ENCODE measurements at regions not wholly inside any gene's neighbourhood (a gene's known extent, or its start where the extent isn't known, plus 50 kb on each side); places are given as distances from the start of the nearest gene placed in this dataset.

DNA sequence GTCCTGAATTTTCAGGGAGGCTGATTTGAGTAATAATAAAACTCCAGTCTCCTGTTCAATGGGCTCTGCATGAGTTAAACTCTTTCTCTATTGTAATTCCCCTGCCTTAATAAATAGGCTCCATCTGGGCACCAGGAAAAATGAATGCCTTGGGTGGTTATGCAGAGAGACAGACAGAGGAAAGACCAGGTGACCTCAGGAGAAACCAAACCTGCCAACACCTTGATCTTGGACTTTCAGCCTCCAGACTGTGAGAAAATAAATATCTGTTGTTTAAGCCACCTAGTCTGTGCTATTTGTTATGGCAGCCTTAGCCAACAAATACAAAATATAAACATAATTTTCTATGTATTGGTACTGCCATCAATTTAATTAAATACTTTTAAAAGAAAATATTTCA is 64.8 kb upstream of the RAP2B start:
- H3K9me3 Mint-ChIP-seq (ENCODE audit: unreplicated experiment): no peaks in the 10 kb centered on the region
- H3K27me3 Mint-ChIP-seq (ENCODE audit: unreplicated experiment): no peaks in the 10 kb centered on the region
- H3K4me3 Mint-ChIP-seq (ENCODE audit: unreplicated experiment): no peak overlapping the region
- TF ChIP-seq, protein P1, sequence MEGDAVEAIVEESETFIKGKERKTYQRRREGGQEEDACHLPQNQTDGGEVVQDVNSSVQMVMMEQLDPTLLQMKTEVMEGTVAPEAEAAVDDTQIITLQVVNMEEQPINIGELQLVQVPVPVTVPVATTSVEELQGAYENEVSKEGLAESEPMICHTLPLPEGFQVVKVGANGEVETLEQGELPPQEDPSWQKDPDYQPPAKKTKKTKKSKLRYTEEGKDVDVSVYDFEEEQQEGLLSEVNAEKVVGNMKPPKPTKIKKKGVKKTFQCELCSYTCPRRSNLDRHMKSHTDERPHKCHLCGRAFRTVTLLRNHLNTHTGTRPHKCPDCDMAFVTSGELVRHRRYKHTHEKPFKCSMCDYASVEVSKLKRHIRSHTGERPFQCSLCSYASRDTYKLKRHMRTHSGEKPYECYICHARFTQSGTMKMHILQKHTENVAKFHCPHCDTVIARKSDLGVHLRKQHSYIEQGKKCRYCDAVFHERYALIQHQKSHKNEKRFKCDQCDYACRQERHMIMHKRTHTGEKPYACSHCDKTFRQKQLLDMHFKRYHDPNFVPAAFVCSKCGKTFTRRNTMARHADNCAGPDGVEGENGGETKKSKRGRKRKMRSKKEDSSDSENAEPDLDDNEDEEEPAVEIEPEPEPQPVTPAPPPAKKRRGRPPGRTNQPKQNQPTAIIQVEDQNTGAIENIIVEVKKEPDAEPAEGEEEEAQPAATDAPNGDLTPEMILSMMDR (IDR thresholded peaks at IDR 0.05; ENCODE audit: partially characterized antibody, unreplicated experiment): no peak
- H3K27ac Mint-ChIP-seq (ENCODE audit: unreplicated experiment): no peak overlapping the region
- H3K4me1 Mint-ChIP-seq (ENCODE audit: low read depth, unreplicated experiment): no peaks in the 10 kb centered on the region
- no peak for DNase-seq
- no peaks in the 10 kb centered on the region for H3K36me3 Mint-ChIP-seq (ENCODE audit: unreplicated experiment)

DNA sequence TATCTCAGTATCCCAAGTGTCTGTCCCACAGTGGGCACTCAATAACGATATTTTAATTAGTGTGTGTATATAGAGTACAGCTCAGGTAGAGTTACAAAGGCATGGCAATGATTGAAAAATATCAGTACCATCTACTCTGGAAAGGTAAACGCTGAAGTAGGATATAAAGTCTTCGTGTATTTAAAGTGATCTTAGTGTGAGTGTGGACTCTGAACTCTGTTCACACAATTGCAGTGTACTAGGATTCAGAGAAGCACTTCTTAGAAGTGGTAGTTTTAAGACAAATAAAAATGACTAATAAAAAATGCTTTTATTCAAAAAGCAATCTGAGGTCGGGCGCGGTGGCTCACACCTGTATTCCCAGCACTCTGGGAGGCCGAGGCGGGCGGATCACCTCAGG is 62.9 kb upstream of the RAP2B start:
- no peak for DNase-seq
- Mint-ChIP-seq H3K27ac (ENCODE audit: unreplicated experiment) (no peak overlapping the region), H3K4me1 (ENCODE audit: low read depth, unreplicated experiment) (no peaks in the 10 kb centered on the region), H3K9me3 (ENCODE audit: unreplicated experiment) (no peaks in the 10 kb centered on the region), H3K36me3 (ENCODE audit: unreplicated experiment) (no peaks in the 10 kb centered on the region), H3K27me3 (ENCODE audit: unreplicated experiment) (no peaks in the 10 kb centered on the region), H3K4me3 (ENCODE audit: unreplicated experiment) (no peak overlapping the region)
- TF ChIP-seq, protein P1 (IDR thresholded peaks at IDR 0.05; ENCODE audit: partially characterized antibody, unreplicated experiment): no peak

DNA sequence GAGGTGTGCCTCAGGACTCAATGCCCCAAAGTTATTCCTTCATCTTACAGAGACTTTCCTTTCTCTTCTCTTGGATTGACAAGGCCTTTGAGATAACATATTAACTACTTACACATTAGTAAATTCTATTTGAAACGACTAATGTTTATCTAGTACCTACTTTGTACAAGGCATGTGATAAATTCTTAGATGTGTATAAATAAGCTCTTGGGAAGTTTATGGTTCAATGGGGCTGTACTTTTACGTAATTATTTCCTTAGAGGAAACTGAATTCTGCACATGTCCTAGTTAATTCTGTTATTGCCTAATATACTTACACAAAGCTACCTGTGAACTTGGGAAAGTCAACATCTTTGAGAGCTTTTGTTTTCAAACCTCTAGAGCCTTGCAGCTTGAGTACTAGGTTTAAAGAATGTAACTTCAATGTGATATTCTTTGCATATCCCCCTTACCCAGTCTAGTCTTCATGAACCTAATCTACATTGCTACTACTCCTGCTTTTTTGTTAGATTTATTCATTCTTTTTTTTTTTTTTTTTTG is 58.5 kb upstream of the RAP2B start:
- H3K4me1 Mint-ChIP-seq (ENCODE audit: low read depth, unreplicated experiment): no peaks in the 10 kb centered on the region
- no peaks in the 10 kb centered on the region for H3K9me3 Mint-ChIP-seq (ENCODE audit: unreplicated experiment)
- no peaks in the 10 kb centered on the region for H3K36me3 Mint-ChIP-seq (ENCODE audit: unreplicated experiment)
- no peak overlapping the region for H3K4me3 Mint-ChIP-seq (ENCODE audit: unreplicated experiment)
- DNase-seq: no peak
- TF ChIP-seq, protein P1 (IDR thresholded peaks at IDR 0.05; ENCODE audit: partially characterized antibody, unreplicated experiment): no peak
- H3K27ac Mint-ChIP-seq (ENCODE audit: unreplicated experiment): no peak overlapping the region
- no peaks in the 10 kb centered on the region for H3K27me3 Mint-ChIP-seq (ENCODE audit: unreplicated experiment)

DNA sequence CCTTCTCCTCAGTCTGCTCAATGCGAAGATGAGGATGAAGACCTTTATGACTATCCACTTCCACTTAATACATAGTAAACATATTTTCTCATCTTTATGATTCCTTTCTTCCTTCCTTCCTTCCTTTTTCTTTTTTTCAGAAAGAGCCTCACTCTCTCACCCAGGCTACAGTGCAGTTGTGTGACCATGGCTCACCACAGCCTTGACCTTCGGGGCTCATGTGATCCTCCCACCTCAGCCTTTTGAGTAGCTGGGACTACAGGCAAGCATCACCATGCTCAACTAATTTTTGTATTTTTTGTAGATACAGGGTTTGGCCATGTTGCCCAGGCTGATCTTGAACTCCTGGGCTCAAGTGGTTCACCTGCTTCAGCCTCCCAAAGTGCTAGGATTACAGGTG is 52.0 kb upstream of the RAP2B start:
- no peaks in the 10 kb centered on the region for H3K4me1 Mint-ChIP-seq (ENCODE audit: low read depth, unreplicated experiment)
- no peaks in the 10 kb centered on the region for H3K9me3 Mint-ChIP-seq (ENCODE audit: unreplicated experiment)
- no peaks in the 10 kb centered on the region for H3K36me3 Mint-ChIP-seq (ENCODE audit: unreplicated experiment)
- DNase-seq: no peak
- TF ChIP-seq, protein P1 (IDR thresholded peaks at IDR 0.05; ENCODE audit: partially characterized antibody, unreplicated experiment): no peak
- peaks cover 2% of the 10 kb centered on the region for H3K27me3 Mint-ChIP-seq (ENCODE audit: unreplicated experiment)
- H3K4me3 Mint-ChIP-seq (ENCODE audit: unreplicated experiment): no peak overlapping the region
- H3K27ac Mint-ChIP-seq (ENCODE audit: unreplicated experiment): no peak overlapping the region

DNA sequence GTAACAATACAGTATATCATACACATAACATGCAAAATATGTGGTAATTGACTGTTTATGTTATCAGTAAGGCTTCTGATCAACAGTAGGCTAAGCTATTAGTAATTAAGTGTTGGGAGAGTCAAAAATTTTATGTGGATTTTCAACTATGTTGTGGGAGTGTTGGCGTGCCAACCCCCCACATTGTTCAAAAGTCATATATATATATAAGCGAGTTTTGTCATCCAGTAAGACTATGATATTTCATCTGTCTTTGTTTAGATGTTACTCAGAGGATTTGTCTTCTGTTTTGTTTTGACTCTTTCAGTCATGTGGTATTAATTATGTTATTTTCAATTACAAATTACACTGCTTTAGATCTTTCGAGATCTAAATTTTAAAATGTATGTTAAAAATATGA is 51.0 kb upstream of the RAP2B start:
- peaks cover 2% of the 10 kb centered on the region for H3K27me3 Mint-ChIP-seq (ENCODE audit: unreplicated experiment)
- TF ChIP-seq, protein P1 (IDR thresholded peaks at IDR 0.05; ENCODE audit: partially characterized antibody, unreplicated experiment): no peak
- H3K4me3 Mint-ChIP-seq (ENCODE audit: unreplicated experiment): no peak overlapping the region

More for the DNA sequence above, 51.0 kb upstream of the RAP2B start:
- DNase-seq: no peak
- no peak overlapping the region for H3K27ac Mint-ChIP-seq (ENCODE audit: unreplicated experiment)
- H3K36me3 Mint-ChIP-seq (ENCODE audit: unreplicated experiment): no peaks in the 10 kb centered on the region
- H3K4me1 Mint-ChIP-seq (ENCODE audit: low read depth, unreplicated experiment): no peaks in the 10 kb centered on the region
- no peaks in the 10 kb centered on the region for H3K9me3 Mint-ChIP-seq (ENCODE audit: unreplicated experiment)
